CD8-positive, alpha-beta memory T cell (primary cell): ENCODE measurements at regions not wholly inside any gene's neighbourhood (a gene's known extent, or its start where the extent isn't known, plus 50 kb on each side); places are given as distances from the start of the nearest gene placed in this dataset.

Experiments
- CTCF ChIA-PET: fragments of 350-600 bp; sonication (Branson Sonifier 250); formaldehyde crosslinking; loops from one replicate; lab custom pipeline; 2021; ENCODE audit warnings: antibody characterized with exemption; lab: Charles Lee
- POLR2A ChIA-PET: fragments of 350-600 bp; sonication (Branson Sonifier 250); formaldehyde crosslinking; loops from one replicate; lab custom pipeline; 2021; ENCODE audit warnings: antibody characterized with exemption; lab: Charles Lee
- DNase-seq, 5 donors: peaks; one replicate each; pipeline versions ENCODE4 v3.0.0 to v3.0.0-alpha.2; 2020 to 2022; ENCODE audit warnings: mixed read lengths in 1 of 5
- H3K27ac ChIP-seq: one replicate; pipeline ENCODE4 v1.7.0; 2013; ENCODE audit warnings: low read depth, mild to moderate bottlenecking, low read length, moderate library complexity
- H3K27me3 ChIP-seq: 2 replicates; pipeline ENCODE4 v1.7.0; 2013; ENCODE audit warnings: low read length, mild to moderate bottlenecking; ENCODE audit not compliant: insufficient read depth, poor library complexity, severe bottlenecking
- H3K36me3 ChIP-seq: 2 replicates; pipeline ENCODE4 v1.7.0; 2013; ENCODE audit warnings: mild to moderate bottlenecking, low read length, moderate library complexity; ENCODE audit not compliant: insufficient read depth
- H3K4me1 ChIP-seq: 2 replicates; pipeline ENCODE4 v1.7.0; 2013; ENCODE audit warnings: mild to moderate bottlenecking, low read length, moderate library complexity; ENCODE audit not compliant: insufficient read depth
- H3K4me3 ChIP-seq: 2 replicates; pipeline ENCODE4 v1.7.0; 2013; ENCODE audit warnings: mild to moderate bottlenecking, low read length
- H3K9me3 ChIP-seq: 2 replicates; pipeline ENCODE4 v1.7.0; 2013; ENCODE audit warnings: mild to moderate bottlenecking, low read length
- H3K27ac Mint-ChIP-seq, 8 donors: one replicate each; pipeline ENCODE4 v1.8.0; 2020 to 2021; ENCODE audit warnings: mixed read lengths in 8 of 8, mild to moderate bottlenecking in 6 of 8, inconsistent platforms in 3 of 8, moderate library complexity in 3 of 8
- H3K27me3 Mint-ChIP-seq, 2 donors: one replicate each; pipeline ENCODE4 v1.8.0; 2020 to 2021; ENCODE audit warnings: mixed read lengths in 2 of 2, mild to moderate bottlenecking in 1 of 2, moderate library complexity in 1 of 2
- H3K36me3 Mint-ChIP-seq, 3 donors: one replicate each; pipeline ENCODE4 v1.8.0; 2020 to 2021; ENCODE audit warnings: mixed read lengths in 3 of 3, inconsistent platforms in 1 of 3, mild to moderate bottlenecking in 1 of 3
- H3K4me1 Mint-ChIP-seq, 3 donors: one replicate each; pipeline ENCODE4 v1.8.0; 2020 to 2021; ENCODE audit warnings: mixed read lengths in 3 of 3, inconsistent platforms in 1 of 3, mild to moderate bottlenecking in 1 of 3
- H3K4me3 Mint-ChIP-seq, 7 donors: one replicate each; pipeline ENCODE4 v1.8.0; 2020 to 2021; ENCODE audit warnings: mixed read lengths in 7 of 7, mild to moderate bottlenecking in 6 of 7, moderate library complexity in 4 of 7, inconsistent platforms in 2 of 7
- H3K9me3 Mint-ChIP-seq, 5 donors: one replicate each; pipeline ENCODE4 v1.8.0; 2020 to 2022; ENCODE audit warnings: mixed read lengths in 5 of 5, mild to moderate bottlenecking in 3 of 5, moderate library complexity in 2 of 5, inconsistent platforms in 1 of 5

- DNase-seq, result no peak
- Histone ChIP-seq H3K4me3 (no peak overlapping the region), H3K27ac (no peak overlapping the region), H3K4me1 (no peaks in the 10 kb centered on the region), H3K27me3 (no peaks in the 10 kb centered on the region), H3K9me3 (no peaks in the 10 kb centered on the region), H3K36me3 (no peaks in the 10 kb centered on the region)
- ChIA-PET CTCF (no interaction called here), POLR2A (no interaction called here)
- Mint-ChIP-seq H3K27me3 (no peaks in the 10 kb centered on the region), H3K36me3 (no peaks in the 10 kb centered on the region), H3K27ac (no peak overlapping the region), H3K4me1 (no peaks in the 10 kb centered on the region), H3K4me3 (no peak overlapping the region), H3K9me3 (peaks cover under 1 to 21% (median 3%) of the 10 kb centered on the region in 5 donors)
These were observed 56.5 kb upstream of the HDGFL1 start for GRCh38 chr6:22512686-22513427.

GRCh38 chr6:22513667-22514066 lies 55.7 kb upstream of the HDGFL1 start:
- no peaks in the 10 kb centered on the region for H3K27me3 Mint-ChIP-seq
- Histone ChIP-seq H3K4me3 (no peak overlapping the region), H3K27me3 (no peaks in the 10 kb centered on the region), H3K27ac (no peak overlapping the region), H3K9me3 (no peaks in the 10 kb centered on the region), H3K4me1 (no peaks in the 10 kb centered on the region), H3K36me3 (no peaks in the 10 kb centered on the region)
- no peak overlapping the region for H3K27ac Mint-ChIP-seq
- H3K4me3 Mint-ChIP-seq, result no peak overlapping the region
- peaks cover under 1 to 21% (median 3%) of the 10 kb centered on the region in 5 donors for H3K9me3 Mint-ChIP-seq
- no peak for DNase-seq
- H3K36me3 Mint-ChIP-seq, result no peaks in the 10 kb centered on the region
- ChIA-PET POLR2A (no interaction called here), CTCF (no interaction called here)
- no peaks in the 10 kb centered on the region for H3K4me1 Mint-ChIP-seq

- POLR2A ChIA-PET, result no interaction called here
- no peaks in the 10 kb centered on the region for H3K36me3 Mint-ChIP-seq
These were observed 50.1 kb upstream of the HDGFL1 start for GRCh38 chr6:22519237-22519636.

More at GRCh38 chr6:22519237-22519636, 50.1 kb upstream of the HDGFL1 start:
- no peak overlapping the region for H3K27ac Mint-ChIP-seq
- no peak overlapping the region for H3K4me3 Mint-ChIP-seq
- no peak for DNase-seq
- no peaks in the 10 kb centered on the region for H3K4me1 Mint-ChIP-seq
- no peaks in the 10 kb centered on the region for H3K36me3 ChIP-seq
- no peaks in the 10 kb centered on the region for H3K4me1 ChIP-seq
- no peaks in the 10 kb centered on the region for H3K27me3 ChIP-seq
- CTCF ChIA-PET, result no interaction called here
- H3K9me3 Mint-ChIP-seq, result peaks cover 0 to 16% (median under 1%) of the 10 kb centered on the region in 5 donors
- H3K27ac ChIP-seq, result no peak overlapping the region
- H3K4me3 ChIP-seq, result no peak overlapping the region
- H3K27me3 Mint-ChIP-seq, result no peaks in the 10 kb centered on the region
- no peaks in the 10 kb centered on the region for H3K9me3 ChIP-seq
